ENCODE measurements at regions not wholly inside any gene's neighbourhood (a gene's known extent, or its start where the extent isn't known, plus 50 kb on each side); places are given as distances from the start of the nearest gene placed in this dataset.

GRCh38 chr12:90868626-90869025 is 86.3 kb downstream of the CCER1 start:
- Histone ChIP-seq H4K20me1 (ENCODE audit: control insufficient read depth, extremely low read depth, insufficient read depth, low read length) (no peaks in the 10 kb centered on the region), H3K9ac (ENCODE audit: insufficient read depth, low read length) (no peak overlapping the region), H3K9me3 (ENCODE audit: control insufficient read depth, insufficient read depth, low read depth, low read length) (no peaks in the 10 kb centered on the region), H3K4me1 (ENCODE audit: control insufficient read depth, extremely low read depth, insufficient read depth, low read length) (no peaks in the 10 kb centered on the region), H3K27me3 (ENCODE audit: control insufficient read depth, insufficient read depth, low read length) (no peaks in the 10 kb centered on the region), H3K4me3 (replicated peaks in 1 of 4; ENCODE audit: control extremely low read depth in 1 of 4, insufficient read depth in 1 of 4, low read depth in 3 of 4, low read length in 4 of 4) (no peak overlapping the region), H3K4me2 (ENCODE audit: extremely low read depth, insufficient read depth, low read length) (no peak overlapping the region), H3K27ac (ENCODE audit: insufficient read depth, low read length) (no peak overlapping the region), H3K79me2 (ENCODE audit: control insufficient read depth, insufficient read depth, low read length) (no peaks in the 10 kb centered on the region), H3K36me3 (ENCODE audit: control insufficient read depth, insufficient read depth, low read length) (no peaks in the 10 kb centered on the region), H2AFZ (ENCODE audit: low read length) (no peak overlapping the region)
- TF ChIP-seq CTCF (conservative IDR thresholded peaks at IDR 0.05 in 1 of 2, IDR thresholded peaks at IDR 0.05 in 1 of 2; ENCODE audit: low read depth in 1 of 2, low read length in 2 of 2) (no peak), EZH2 (IDR thresholded peaks at IDR 0.05; ENCODE audit: low read length, missing control alignments) (no peak)
- DNase-seq (ENCODE audit: low read depth in 2 of 2): no peak

- no peak for TF ChIP-seq EZH2 (IDR thresholded peaks at IDR 0.05; ENCODE audit: low read length, missing control alignments)
- no peak for TF ChIP-seq CTCF (conservative IDR thresholded peaks at IDR 0.05 in 1 of 2, IDR thresholded peaks at IDR 0.05 in 1 of 2; ENCODE audit: low read depth in 1 of 2, low read length in 2 of 2)
- H3K79me2 ChIP-seq (ENCODE audit: control insufficient read depth, insufficient read depth, low read length): no peaks in the 10 kb centered on the region
- H3K4me2 ChIP-seq (ENCODE audit: extremely low read depth, insufficient read depth, low read length): no peak overlapping the region
- DNase-seq (ENCODE audit: low read depth in 2 of 2): no peak
- no peaks in the 10 kb centered on the region for H4K20me1 ChIP-seq (ENCODE audit: control insufficient read depth, extremely low read depth, insufficient read depth, low read length)
- H3K27me3 ChIP-seq (ENCODE audit: control insufficient read depth, insufficient read depth, low read length): no peaks in the 10 kb centered on the region
- H3K4me3 ChIP-seq (replicated peaks in 1 of 4; ENCODE audit: control extremely low read depth in 1 of 4, insufficient read depth in 1 of 4, low read depth in 3 of 4, low read length in 4 of 4): no peak overlapping the region
- no peak overlapping the region for H3K9ac ChIP-seq (ENCODE audit: insufficient read depth, low read length)
- H2AFZ ChIP-seq (ENCODE audit: low read length): no peak overlapping the region
- no peaks in the 10 kb centered on the region for H3K4me1 ChIP-seq (ENCODE audit: control insufficient read depth, extremely low read depth, insufficient read depth, low read length)
- H3K9me3 ChIP-seq (ENCODE audit: control insufficient read depth, insufficient read depth, low read depth, low read length): no peaks in the 10 kb centered on the region
- no peak overlapping the region for H3K27ac ChIP-seq (ENCODE audit: insufficient read depth, low read length)
- no peaks in the 10 kb centered on the region for H3K36me3 ChIP-seq (ENCODE audit: control insufficient read depth, insufficient read depth, low read length)
Measured at GRCh38 chr12:90859591-90859990, 95.4 kb downstream of the CCER1 start.

- H4K20me1 ChIP-seq (ENCODE audit: control insufficient read depth, extremely low read depth, insufficient read depth, low read length): no peaks in the 10 kb centered on the region
- H3K9ac ChIP-seq (ENCODE audit: insufficient read depth, low read length): no peak overlapping the region
- no peaks in the 10 kb centered on the region for H3K9me3 ChIP-seq (ENCODE audit: control insufficient read depth, insufficient read depth, low read depth, low read length)
- H3K27ac ChIP-seq (ENCODE audit: insufficient read depth, low read length): no peak overlapping the region
- TF ChIP-seq CTCF (conservative IDR thresholded peaks at IDR 0.05 in 1 of 2, IDR thresholded peaks at IDR 0.05 in 1 of 2; ENCODE audit: low read depth in 1 of 2, low read length in 2 of 2) (no peak), EZH2 (IDR thresholded peaks at IDR 0.05; ENCODE audit: low read length, missing control alignments) (no peak)
- no peaks in the 10 kb centered on the region for H3K27me3 ChIP-seq (ENCODE audit: control insufficient read depth, insufficient read depth, low read length)
- no peak overlapping the region for H2AFZ ChIP-seq (ENCODE audit: low read length)
- no peaks in the 10 kb centered on the region for H3K79me2 ChIP-seq (ENCODE audit: control insufficient read depth, insufficient read depth, low read length)
- no peaks in the 10 kb centered on the region for H3K4me1 ChIP-seq (ENCODE audit: control insufficient read depth, extremely low read depth, insufficient read depth, low read length)
- peak; percentile 3 to 53 for DNase-seq (ENCODE audit: low read depth in 2 of 2)
- no peaks in the 10 kb centered on the region for H3K36me3 ChIP-seq (ENCODE audit: control insufficient read depth, insufficient read depth, low read length)
- no peak overlapping the region for H3K4me3 ChIP-seq (replicated peaks in 1 of 4; ENCODE audit: control extremely low read depth in 1 of 4, insufficient read depth in 1 of 4, low read depth in 3 of 4, low read length in 4 of 4)
- H3K4me2 ChIP-seq (ENCODE audit: extremely low read depth, insufficient read depth, low read length): no peak overlapping the region
Measured at GRCh38 chr12:90858252-90858651, 96.7 kb downstream of the CCER1 start.
